Astrocyte (in vitro differentiated cells and primary cell): ENCODE measurements at regions not wholly inside any gene's neighbourhood (a gene's known extent, or its start where the extent isn't known, plus 50 kb on each side); places are given as distances from the start of the nearest gene placed in this dataset.

ENCODE experiments used
- DNase-seq: peaks from one replicate; pipeline ENCODE4 v3.0.0-alpha.2; 2010; ENCODE audit warnings: low read depth
- FAIRE-seq: peaks from 2 replicates; lab custom pipeline; 2011; peaks lifted over from hg19 to GRCh38; lab: Jason Lieb, UNC
- H2AFZ ChIP-seq: 2 replicates; pipeline ENCODE4 v1.6.0; 2012; ENCODE audit warnings: low read depth, low read length, inconsistent platforms
- H3K27ac ChIP-seq: 2 replicates; pipeline ENCODE4 v1.5.1; 2011; ENCODE audit warnings: low read depth, low read length, inconsistent platforms
- H3K27me3 ChIP-seq: 2 replicates; pipeline ENCODE4 v1.6.0; 2011; ENCODE audit warnings: low read length, inconsistent platforms; ENCODE audit not compliant: insufficient read depth
- H3K36me3 ChIP-seq: 2 replicates; pipeline ENCODE4 v1.5.1; 2011; ENCODE audit warnings: low read length, inconsistent platforms; ENCODE audit not compliant: insufficient read depth
- H3K4me1 ChIP-seq: 2 replicates; pipeline ENCODE4 v1.5.1; 2011; ENCODE audit warnings: low read length, inconsistent platforms; ENCODE audit not compliant: insufficient read depth
- H3K4me2 ChIP-seq: 2 replicates; pipeline ENCODE4 v1.6.0; 2012; ENCODE audit warnings: low read length, inconsistent platforms
- H3K4me3 ChIP-seq: 2 replicates; pipeline ENCODE4 v1.5.1; 2011; ENCODE audit warnings: low read depth, mild to moderate bottlenecking, low read length, inconsistent platforms; ENCODE audit not compliant: insufficient read depth
- H3K79me2 ChIP-seq: 2 replicates; pipeline ENCODE4 v1.6.0; 2012; ENCODE audit warnings: mild to moderate bottlenecking, low read length, inconsistent platforms; ENCODE audit not compliant: insufficient read depth
- H3K9ac ChIP-seq: 2 replicates; pipeline ENCODE4 v1.6.0; 2012; ENCODE audit warnings: mild to moderate bottlenecking, low read length, inconsistent platforms
- H3K9me3 ChIP-seq: 2 replicates; pipeline ENCODE4 v1.5.1; 2012; ENCODE audit warnings: low read depth, mild to moderate bottlenecking, low read length, inconsistent platforms; ENCODE audit not compliant: insufficient read depth
- H4K20me1 ChIP-seq: 2 replicates; pipeline ENCODE4 v1.6.0; 2012; ENCODE audit warnings: low read length, inconsistent platforms; ENCODE audit not compliant: insufficient read depth
- H3K27ac Mint-ChIP-seq: one replicate; pipeline ENCODE4 v1.8.0; 2021; ENCODE audit warnings: mild to moderate bottlenecking, mixed read lengths; ENCODE audit not compliant: unreplicated experiment
- H3K27me3 Mint-ChIP-seq: one replicate; pipeline ENCODE4 v1.8.0; 2021; ENCODE audit warnings: low read depth, mixed read lengths; ENCODE audit not compliant: unreplicated experiment
- H3K36me3 Mint-ChIP-seq: one replicate; pipeline ENCODE4 v1.8.0; 2021; ENCODE audit warnings: low read depth, mixed read lengths; ENCODE audit not compliant: unreplicated experiment
- H3K4me1 Mint-ChIP-seq: one replicate; pipeline ENCODE4 v1.8.0; 2021; ENCODE audit warnings: low read depth, mixed read lengths; ENCODE audit not compliant: unreplicated experiment
- H3K4me3 Mint-ChIP-seq: one replicate; pipeline ENCODE4 v1.8.0; 2021; ENCODE audit warnings: mild to moderate bottlenecking, moderate library complexity, mixed read lengths; ENCODE audit not compliant: unreplicated experiment
- H3K9me3 Mint-ChIP-seq: one replicate; pipeline ENCODE4 v1.8.0; 2021; ENCODE audit warnings: mild to moderate bottlenecking, mixed read lengths; ENCODE audit not compliant: unreplicated experiment
- EZH2 ChIP-seq: IDR thresholded peaks from 2 replicates; pipeline ENCODE4 v1.6.1; 2012; ENCODE audit warnings: mild to moderate bottlenecking, low read length, inconsistent platforms; ENCODE audit not compliant: insufficient read depth
- TF ChIP-seq, protein P1 (sequence below): IDR thresholded peaks from 2 replicates; pipeline ENCODE4 v1.5.1; 2011; ENCODE audit warnings: low read depth, mild to moderate bottlenecking, inconsistent platforms, low read length, moderate library complexity; ENCODE audit not compliant: insufficient read depth

DNA sequence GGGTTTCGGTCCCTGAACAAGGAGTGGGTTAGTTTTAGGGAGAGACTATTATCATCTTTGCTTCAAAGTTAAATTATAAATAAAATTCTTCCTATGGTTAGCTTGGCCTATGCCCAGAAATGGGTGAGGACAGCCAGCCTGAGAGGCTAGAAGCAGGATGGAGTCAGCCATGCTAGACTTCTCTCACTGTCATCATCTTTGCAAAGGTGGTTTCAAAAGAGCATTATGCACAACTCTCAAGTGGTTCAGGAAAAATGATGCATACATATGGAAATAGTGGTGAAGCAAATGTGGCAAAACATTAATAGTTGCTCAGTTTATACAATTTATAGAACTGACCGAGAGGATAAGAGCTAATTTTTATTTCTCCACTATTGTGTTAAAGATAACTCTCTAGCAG is 124.3 kb upstream of the FOXN2 start:
- no peaks in the 10 kb centered on the region for H3K27me3 ChIP-seq
- H3K27me3 Mint-ChIP-seq, result peaks cover 4% of the 10 kb centered on the region
- TF ChIP-seq EZH2, result no peak
- TF ChIP-seq, protein P1, sequence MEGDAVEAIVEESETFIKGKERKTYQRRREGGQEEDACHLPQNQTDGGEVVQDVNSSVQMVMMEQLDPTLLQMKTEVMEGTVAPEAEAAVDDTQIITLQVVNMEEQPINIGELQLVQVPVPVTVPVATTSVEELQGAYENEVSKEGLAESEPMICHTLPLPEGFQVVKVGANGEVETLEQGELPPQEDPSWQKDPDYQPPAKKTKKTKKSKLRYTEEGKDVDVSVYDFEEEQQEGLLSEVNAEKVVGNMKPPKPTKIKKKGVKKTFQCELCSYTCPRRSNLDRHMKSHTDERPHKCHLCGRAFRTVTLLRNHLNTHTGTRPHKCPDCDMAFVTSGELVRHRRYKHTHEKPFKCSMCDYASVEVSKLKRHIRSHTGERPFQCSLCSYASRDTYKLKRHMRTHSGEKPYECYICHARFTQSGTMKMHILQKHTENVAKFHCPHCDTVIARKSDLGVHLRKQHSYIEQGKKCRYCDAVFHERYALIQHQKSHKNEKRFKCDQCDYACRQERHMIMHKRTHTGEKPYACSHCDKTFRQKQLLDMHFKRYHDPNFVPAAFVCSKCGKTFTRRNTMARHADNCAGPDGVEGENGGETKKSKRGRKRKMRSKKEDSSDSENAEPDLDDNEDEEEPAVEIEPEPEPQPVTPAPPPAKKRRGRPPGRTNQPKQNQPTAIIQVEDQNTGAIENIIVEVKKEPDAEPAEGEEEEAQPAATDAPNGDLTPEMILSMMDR, result no peak
- no peak for DNase-seq
- no peak overlapping the region for H2AFZ ChIP-seq
- no peak overlapping the region for H3K4me3 Mint-ChIP-seq
- no peaks in the 10 kb centered on the region for H3K4me1 Mint-ChIP-seq
- FAIRE-seq, result no peak
- H4K20me1 ChIP-seq, result no peaks in the 10 kb centered on the region
- H3K27ac Mint-ChIP-seq, result no peak overlapping the region
- no peaks in the 10 kb centered on the region for H3K9me3 ChIP-seq
- no peaks in the 10 kb centered on the region for H3K79me2 ChIP-seq
- H3K4me2 ChIP-seq, result no peak overlapping the region
- no peak overlapping the region for H3K9ac ChIP-seq
- H3K4me1 ChIP-seq, result no peaks in the 10 kb centered on the region
- H3K36me3 Mint-ChIP-seq, result no peaks in the 10 kb centered on the region
- H3K4me3 ChIP-seq, result no peak overlapping the region
- no peaks in the 10 kb centered on the region for H3K36me3 ChIP-seq
- H3K27ac ChIP-seq, result no peak overlapping the region
- no peaks in the 10 kb centered on the region for H3K9me3 Mint-ChIP-seq

GRCh38 chr2:48194641-48195040 is 119.8 kb upstream of the FOXN2 start:
- Histone ChIP-seq H2AFZ (no peak overlapping the region), H3K36me3 (no peaks in the 10 kb centered on the region), H3K79me2 (no peaks in the 10 kb centered on the region), H3K4me3 (no peak overlapping the region), H3K4me2 (no peak overlapping the region), H3K4me1 (no peaks in the 10 kb centered on the region), H3K9ac (no peak overlapping the region), H3K27ac (no peak overlapping the region), H4K20me1 (no peaks in the 10 kb centered on the region), H3K27me3 (no peaks in the 10 kb centered on the region), H3K9me3 (no peaks in the 10 kb centered on the region)
- Mint-ChIP-seq H3K36me3 (no peaks in the 10 kb centered on the region), H3K4me3 (no peak overlapping the region), H3K27me3 (peaks cover 4% of the 10 kb centered on the region), H3K4me1 (no peaks in the 10 kb centered on the region), H3K9me3 (no peaks in the 10 kb centered on the region), H3K27ac (no peak overlapping the region)
- TF ChIP-seq, protein P1, result no peak
- TF ChIP-seq EZH2, result no peak
- no peak for FAIRE-seq
- no peak for DNase-seq

DNA sequence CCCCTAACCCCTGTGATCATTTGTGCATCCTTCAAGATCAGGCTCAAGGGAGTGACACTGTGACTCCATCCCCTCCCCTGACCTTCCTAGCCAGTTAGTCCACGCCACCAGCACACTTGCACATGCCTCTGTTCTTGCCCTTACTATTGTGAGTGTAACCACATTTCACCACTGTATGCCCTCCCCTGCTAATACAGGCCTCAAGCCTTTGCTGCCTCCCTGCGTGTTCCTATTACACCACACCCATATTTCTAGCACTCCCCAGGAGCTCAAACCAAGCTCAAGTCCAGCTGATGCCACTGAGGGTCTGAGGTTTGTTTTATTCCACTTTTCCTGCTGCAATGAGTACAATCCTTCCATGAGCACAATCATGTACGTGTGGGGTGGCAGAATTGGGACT is 119.3 kb upstream of the FOXN2 start:
- Mint-ChIP-seq H3K9me3 (no peaks in the 10 kb centered on the region), H3K4me3 (no peak overlapping the region), H3K36me3 (no peaks in the 10 kb centered on the region), H3K27me3 (peaks cover 4% of the 10 kb centered on the region), H3K4me1 (no peaks in the 10 kb centered on the region), H3K27ac (no peak overlapping the region)
- Histone ChIP-seq H3K79me2 (no peaks in the 10 kb centered on the region), H3K4me3 (no peak overlapping the region), H3K27me3 (no peaks in the 10 kb centered on the region), H3K36me3 (no peaks in the 10 kb centered on the region), H3K9ac (no peak overlapping the region), H3K4me2 (no peak overlapping the region), H3K27ac (no peak overlapping the region), H4K20me1 (no peaks in the 10 kb centered on the region), H3K9me3 (no peaks in the 10 kb centered on the region), H3K4me1 (no peaks in the 10 kb centered on the region), H2AFZ (no peak overlapping the region)
- FAIRE-seq, result no peak
- TF ChIP-seq, protein P1, result no peak
- no peak for TF ChIP-seq EZH2
- no peak for DNase-seq
